GM10266 (cell line): ENCODE measurements at regions not wholly inside any gene's neighbourhood (a gene's known extent, or its start where the extent isn't known, plus 50 kb on each side); places are given as distances from the start of the nearest gene placed in this dataset.

Source experiments
- DNase-seq: peaks from one replicate; pipeline ENCODE4 v3.0.0; 2012; ENCODE audit errors: extremely low spot score
- CTCF ChIP-seq: IDR thresholded peaks from 2 replicates; pipeline ENCODE4 v1.5.1; 2012; ENCODE audit warnings: mild to moderate bottlenecking, low read depth; ENCODE audit not compliant: control insufficient read depth, insufficient read depth; ENCODE audit errors: missing control alignments

- no peak for TF ChIP-seq CTCF
- DNase-seq = no peak
These were observed 77.8 kb upstream of the ZNF618 start for GRCh38 chr9:113798062-113799030.

GRCh38 chr9:113800276-113800675 lies 75.8 kb upstream of the ZNF618 start:
- no peak for TF ChIP-seq CTCF
- no peak for DNase-seq

GRCh38 chr9:113803811-113804589 lies 72.1 kb upstream of the ZNF618 start:
- no peak for TF ChIP-seq CTCF
- no peak for DNase-seq

- DNase-seq = no peak
These were observed 70.5 kb upstream of the ZNF618 start for GRCh38 chr9:113805486-113806132.

GRCh38 chr9:113807173-113808061 lies 68.7 kb upstream of the ZNF618 start:
- peak; percentile 81 for TF ChIP-seq CTCF
- DNase-seq = peak; percentile 66

More at GRCh38 chr9:113805486-113806132, 70.5 kb upstream of the ZNF618 start:
- TF ChIP-seq CTCF = no peak
